ENCODE measurements at regions not wholly inside any gene's neighbourhood (a gene's known extent, or its start where the extent isn't known, plus 50 kb on each side); places are given as distances from the start of the nearest gene placed in this dataset.

GRCh38 chr14:85479771-85480170 is 50.2 kb upstream of the FLRT2 start:
- 79 to 86% methylated on average over 2 of the region's 2 CpGs for WGBS, 2 donors
- TF ChIP-seq CTCF (IDR thresholded peaks at IDR 0.05) (no peak), POLR2A (IDR thresholded peaks at IDR 0.05) (no peak)
- no peak for DNase-seq (ENCODE audit: low spot score in 2 of 2)
- H3K4me3 ChIP-seq (ENCODE audit: low read depth, poor library complexity, severe bottlenecking): no peak overlapping the region
- intact Hi-C loops (cut with DNase I; ENCODE audit: low total_unique reads): no loop called here
